GM18499 (cell line): ENCODE measurements at regions not wholly inside any gene's neighbourhood (a gene's known extent, or its start where the extent isn't known, plus 50 kb on each side); places are given as distances from the start of the nearest gene placed in this dataset.

Experiments used
- ATAC-seq: cut with Tn5 transposase; IDR thresholded peaks from one replicate; pipeline ENCODE4 v1.9.1; 2021; ENCODE audit warnings: moderate number of reproducible peaks; ENCODE audit not compliant: insufficient read depth, unreplicated experiment

DNA sequence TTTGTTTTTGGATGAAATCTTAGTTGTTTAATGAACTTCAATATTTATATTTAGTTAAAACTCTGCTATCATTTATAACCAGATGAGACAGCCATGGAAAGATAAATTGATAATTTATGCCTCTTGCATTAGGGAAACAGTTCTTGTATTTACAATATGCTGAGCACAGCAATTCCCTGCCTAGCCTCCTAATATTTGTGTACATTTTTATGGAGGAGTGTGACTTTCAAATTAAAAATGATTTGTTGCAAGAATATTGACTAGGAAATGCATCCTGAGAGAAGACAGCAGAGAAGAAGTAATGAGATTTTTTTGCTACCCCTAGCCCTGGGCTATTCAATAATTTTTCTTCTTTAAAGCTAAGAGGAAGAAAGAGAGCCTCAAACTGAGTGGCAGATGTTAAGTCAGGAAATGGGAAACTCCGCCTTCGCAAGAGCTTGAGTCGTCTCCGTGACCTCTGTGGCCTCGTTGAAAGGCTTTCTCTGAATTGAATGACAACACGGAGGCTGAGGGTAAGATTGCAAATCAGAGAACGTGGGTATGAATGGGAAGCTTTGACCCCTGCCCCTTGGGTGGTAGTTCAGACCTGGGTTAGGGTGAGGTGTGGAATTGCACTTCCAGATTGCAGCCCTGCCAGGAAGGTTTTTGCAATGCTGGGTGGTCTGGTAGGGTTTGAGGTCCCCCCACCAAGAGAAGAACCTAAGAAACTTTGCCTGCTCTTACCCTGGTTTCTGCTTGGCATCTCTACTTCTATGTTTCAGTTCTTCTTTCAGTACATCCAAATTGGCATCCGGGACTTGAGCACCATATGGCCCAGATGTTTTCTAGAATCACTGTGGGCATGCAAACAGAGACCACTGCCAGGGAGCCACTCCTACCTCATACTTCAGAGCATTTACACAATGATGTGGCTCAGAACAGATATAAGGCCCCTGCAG, 210.3 kb upstream of the RBMS1 start:
- ATAC-seq, result peak; percentile 74

- ATAC-seq, result no peak
These were observed 221.8 kb upstream of the RBMS1 start for GRCh38 chr2:160715428-160715827.

DNA sequence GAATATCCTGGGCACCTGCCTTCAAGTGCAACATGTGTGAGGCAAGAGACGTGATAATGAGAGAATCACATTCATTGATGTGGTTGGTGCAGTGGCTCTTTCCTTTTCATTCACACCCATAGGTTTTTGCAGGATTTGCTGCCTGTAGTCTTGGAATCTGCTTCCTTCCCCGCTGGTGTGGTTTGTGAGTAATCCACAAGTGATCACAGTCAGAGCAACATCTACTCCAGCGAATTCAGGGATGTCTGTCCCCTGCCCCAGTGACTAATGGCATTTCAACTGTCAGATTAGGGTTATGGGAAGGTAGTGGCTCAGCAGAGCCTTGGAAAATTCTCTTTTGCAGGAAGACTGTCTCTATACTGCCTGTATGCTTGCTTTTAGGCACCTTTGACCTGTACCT, 225.5 kb upstream of the RBMS1 start:
- ATAC-seq, result no peak

GRCh38 chr2:160720098-160720497, 226.5 kb upstream of the RBMS1 start:
- no peak for ATAC-seq

DNA sequence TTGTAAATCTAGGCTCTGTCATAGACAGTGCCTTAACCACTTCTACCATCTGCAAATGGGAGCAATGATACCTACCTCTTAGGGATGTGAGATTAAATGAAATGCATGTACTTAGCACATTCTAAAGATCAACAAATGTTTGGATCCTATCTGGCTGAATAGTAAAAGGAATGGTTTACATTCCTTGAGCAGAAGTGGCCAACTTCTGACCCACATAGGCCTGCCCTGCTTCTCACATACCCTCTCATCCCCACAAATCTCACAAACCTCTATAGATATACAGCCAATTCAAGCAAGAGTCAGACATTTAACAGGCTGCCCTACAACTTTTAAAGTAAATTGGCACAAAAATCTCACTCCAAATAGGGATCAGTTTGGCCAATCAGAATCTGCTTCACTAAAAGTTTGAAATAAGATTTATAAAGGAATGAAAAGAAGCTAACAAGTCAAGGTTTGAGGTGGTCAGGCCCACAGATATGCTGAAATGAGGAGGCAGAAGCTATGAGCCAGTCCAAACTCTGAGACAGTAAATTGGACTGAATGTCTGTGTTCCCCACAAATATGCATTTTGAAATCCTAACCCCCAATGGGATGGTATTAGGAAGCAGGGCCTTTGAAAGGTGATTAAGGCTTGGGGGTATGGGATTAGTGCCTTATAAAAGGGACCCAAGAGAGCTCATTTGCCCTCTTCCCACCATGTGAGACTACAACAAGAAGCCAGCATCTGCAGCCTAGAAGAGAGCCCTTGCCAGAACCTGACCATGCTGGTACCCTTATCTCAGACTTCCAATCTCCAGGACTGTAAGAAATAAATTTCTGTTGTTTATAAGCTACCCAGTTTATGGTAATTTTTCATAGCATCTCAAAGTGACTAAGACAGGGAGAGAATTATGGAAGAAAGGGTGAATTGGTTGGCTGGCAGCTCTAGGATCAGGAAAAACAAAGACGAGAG, 227.8 kb upstream of the RBMS1 start:
- ATAC-seq, result no peak

DNA sequence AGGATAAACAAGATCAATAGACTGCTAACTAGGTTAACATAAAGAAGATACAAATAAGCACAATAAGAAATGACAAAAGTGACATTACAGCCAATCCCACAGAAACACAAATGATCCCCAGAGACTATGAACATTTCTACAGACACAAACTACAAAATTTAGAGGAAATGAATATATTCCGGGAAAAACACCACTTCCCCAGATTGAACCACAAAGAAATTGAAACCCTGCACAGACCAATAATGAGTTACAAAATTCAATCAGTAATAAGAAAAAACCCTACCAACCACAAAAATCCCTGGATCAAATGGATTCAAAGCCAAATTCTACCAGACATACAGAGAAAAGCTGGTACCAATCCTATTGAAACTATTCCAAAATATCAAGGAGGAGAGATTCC, 232.4 kb upstream of the RBMS1 start:
- ATAC-seq, result no peak

DNA sequence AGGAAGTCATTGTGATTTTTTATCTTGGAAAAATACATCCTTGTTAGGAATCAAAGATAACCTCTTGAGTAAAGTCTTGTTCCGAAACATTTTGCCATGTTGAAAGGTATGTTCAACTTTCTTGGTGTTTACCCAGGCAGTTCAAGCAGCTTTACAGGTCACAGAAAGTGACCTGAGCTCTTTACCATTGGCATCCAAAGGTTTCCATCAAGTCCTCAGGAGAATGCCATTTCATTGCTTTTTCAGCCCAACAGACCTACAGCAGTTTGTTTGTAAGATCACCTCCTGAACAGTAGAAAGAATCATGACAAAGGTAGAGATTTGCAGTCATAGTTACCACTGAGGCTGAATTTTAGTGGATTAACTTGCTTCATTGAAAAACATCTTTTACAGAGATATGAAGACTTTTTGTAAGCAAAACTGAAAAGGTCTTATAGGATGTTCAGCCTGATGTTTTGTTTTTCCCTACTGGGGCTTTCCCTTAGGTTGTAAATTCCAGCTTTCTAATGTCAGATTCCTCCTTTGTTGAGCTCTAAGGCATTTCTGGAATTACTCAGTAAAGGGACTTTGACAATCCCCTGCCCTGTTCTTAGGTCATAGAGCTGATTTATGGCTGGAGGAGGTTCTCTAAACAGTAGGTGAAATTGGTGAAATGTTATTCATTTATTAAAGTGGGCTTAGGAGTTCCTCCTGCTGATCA, 236.8 kb upstream of the RBMS1 start:
- ATAC-seq, result no peak

- no peak for ATAC-seq
These were observed 237.8 kb upstream of the RBMS1 start for GRCh38 chr2:160731415-160731814.

DNA sequence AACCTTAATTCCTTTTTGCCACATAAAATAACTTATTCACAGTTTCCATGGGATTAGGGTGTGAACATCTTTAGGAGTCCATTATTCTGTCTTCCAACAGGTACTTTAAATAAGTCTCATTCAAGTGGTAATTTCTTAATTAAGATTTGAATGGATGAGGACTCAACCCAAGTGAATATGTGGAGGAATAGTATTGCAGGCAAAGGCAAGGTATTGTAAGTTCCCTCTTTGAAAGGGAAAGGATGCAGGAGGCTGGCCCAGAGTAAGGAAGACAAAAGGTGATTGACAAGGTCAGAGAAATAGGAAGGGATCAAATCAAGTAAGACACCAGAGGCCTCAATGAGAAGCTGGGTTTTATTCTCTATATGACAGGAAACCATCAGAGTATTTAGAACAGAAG, 238.2 kb upstream of the RBMS1 start:
- ATAC-seq, result no peak

DNA sequence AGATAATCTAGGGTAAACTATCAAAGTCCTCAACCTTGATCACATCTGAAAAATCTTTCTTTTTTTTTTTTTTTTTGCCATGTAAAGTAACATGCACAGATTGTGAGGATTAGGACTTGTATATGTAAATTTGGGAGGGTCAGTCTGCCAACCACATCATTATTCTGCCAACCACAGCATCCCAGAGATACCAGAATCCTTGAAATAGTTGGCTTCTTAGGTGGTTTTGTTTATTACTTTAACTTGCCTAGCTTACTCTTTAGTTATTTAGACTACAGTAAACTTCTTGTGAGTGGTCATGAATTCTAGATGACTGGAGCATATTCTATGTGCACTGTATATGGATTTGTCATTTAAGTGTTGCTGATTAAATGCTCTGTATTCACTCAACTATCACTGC, 242.1 kb upstream of the RBMS1 start:
- ATAC-seq, result no peak

DNA sequence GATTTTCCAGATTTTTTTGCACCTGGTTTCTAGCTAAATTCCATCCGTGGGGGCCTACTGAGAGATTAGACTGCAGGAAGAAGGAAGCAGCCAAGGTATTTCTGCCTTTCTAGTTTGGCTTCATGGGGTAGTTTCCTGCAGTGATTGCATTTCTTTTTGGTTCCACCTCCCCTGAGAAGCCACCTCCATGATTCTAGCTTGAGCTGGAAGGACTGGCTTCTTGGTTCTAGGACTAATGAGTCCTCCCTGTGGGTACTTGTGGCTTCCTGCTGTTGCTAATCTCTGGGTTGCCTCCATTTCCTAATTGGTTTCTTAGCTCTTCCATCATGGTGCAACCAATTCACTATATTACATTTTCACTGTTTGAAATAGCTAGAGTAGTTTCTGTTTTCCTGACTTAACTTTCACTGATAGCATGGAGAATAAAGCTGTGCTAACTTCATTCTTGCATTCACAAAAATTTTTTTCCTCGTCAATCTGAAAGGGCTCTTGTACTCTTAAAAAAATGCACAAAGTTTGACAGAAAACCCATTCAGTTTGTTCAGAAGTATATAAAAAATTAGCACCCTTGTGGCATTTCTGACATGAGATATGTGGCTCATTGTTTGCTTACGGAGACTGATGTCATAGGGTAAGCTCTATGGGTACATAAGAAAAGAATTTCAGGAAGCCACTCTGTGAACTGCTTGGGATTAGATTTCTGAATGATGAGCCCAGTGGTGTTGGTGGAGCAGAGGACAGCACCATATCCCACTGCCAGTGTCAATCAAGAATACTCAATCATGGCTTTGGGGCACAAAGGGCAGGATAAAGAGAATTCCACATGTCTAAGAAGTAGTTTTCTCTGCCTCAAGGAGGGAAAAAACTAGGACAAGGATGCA, 242.8 kb upstream of the RBMS1 start:
- ATAC-seq, result no peak

- no peak for ATAC-seq
These were observed 243.6 kb upstream of the RBMS1 start for GRCh38 chr2:160737247-160737646.

- no peak for ATAC-seq
These were observed 247.7 kb upstream of the RBMS1 start for GRCh38 chr2:160741271-160741670.

GRCh38 chr2:160741815-160742214, 248.2 kb upstream of the RBMS1 start:
- ATAC-seq, result no peak

- no peak for ATAC-seq
These were observed 249.1 kb upstream of the RBMS1 start for GRCh38 chr2:160742667-160743066.

- no peak for ATAC-seq
These were observed 254.0 kb upstream of the RBMS1 start for GRCh38 chr2:160747501-160748170.

GRCh38 chr2:160751021-160751420, 257.4 kb upstream of the RBMS1 start:
- ATAC-seq, result no peak

- ATAC-seq, result no peak
These were observed 259.1 kb upstream of the RBMS1 start for GRCh38 chr2:160752475-160753330.
